K562 (cell line): ENCODE measurements at regions not wholly inside any gene's neighbourhood (a gene's known extent, or its start where the extent isn't known, plus 50 kb on each side); places are given as distances from the start of the nearest gene placed in this dataset.

Experiments
- ATAC-seq: fragments of 200-7000 bp; cut with Tn5 transposase; 3 replicates; pipeline ENCODE4 v1.9.1; 2020; ENCODE audit warnings: moderate library complexity
- BruUV-seq: library from RNA; stranded (reverse); fragments of 400-500 nt; replicated peaks from 2 replicates; lab custom pipeline; 2021; lab: Mats Ljungman, UMichigan
- CTCF ChIA-PET: fragments of 300-600 bp; formaldehyde crosslinking; extraction: SDS; loops from one replicate; lab custom pipeline; 2021; ENCODE audit warnings: low intra/inter-chr PET ratio; lab: Yijun Ruan, JAX
- POLR2A ChIA-PET: fragments of 300-600, 350-650 bp; sonication (Branson Sonifier 250); formaldehyde crosslinking; extraction: SDS; loops from one replicate; lab custom pipeline; 2021; ENCODE audit warnings: antibody characterized with exemption, inconsistent platforms; lab: Yijun Ruan, JAX
- DNase-seq, 4 experiments: peaks; one replicate each; pipeline versions ENCODE4 v3.0.0 to v3.0.0-alpha.2; 2011 to 2018; ENCODE audit warnings: low spot score in 3 of 4, mixed read lengths in 3 of 4; ENCODE audit errors: extremely low read depth in 1 of 4
- FAIRE-seq: peaks from 2 replicates; lab custom pipeline; 2011; peaks lifted over from hg19 to GRCh38; lab: Jason Lieb, UNC
- H2AFZ ChIP-seq: 2 replicates; pipeline ENCODE4 v1.6.0; 2011; ENCODE audit warnings: low read depth, low read length, control low read depth, inconsistent platforms
- H3K27ac ChIP-seq: fragments of 200-600 bp; 3 replicates; pipeline ENCODE4 v1.8.0; 2011; ENCODE audit warnings: low read depth, mild to moderate bottlenecking, control low read depth, inconsistent platforms, low read length, moderate library complexity, mixed read lengths; ENCODE audit errors: extremely low read depth
- H3K27me3 ChIP-seq, 2 experiments: fragments of 300-600 bp in 1 of 2; 2 replicates in 1 of 2; 3 replicates in 1 of 2; pipeline versions ENCODE4 v1.6.0 to v1.8.0; 2011; ENCODE audit warnings: inconsistent platforms in 2 of 2, low read length in 2 of 2, mild to moderate bottlenecking in 1 of 2, mixed read lengths in 1 of 2, moderate library complexity in 1 of 2; ENCODE audit not compliant: control insufficient read depth in 2 of 2, insufficient read depth in 2 of 2
- H3K36me3 ChIP-seq: fragments of 300-600 bp; 3 replicates; pipeline ENCODE4 v1.8.0; 2011; ENCODE audit warnings: mild to moderate bottlenecking, low read length, inconsistent platforms; ENCODE audit not compliant: control insufficient read depth, insufficient read depth
- H3K4me1 ChIP-seq, 2 experiments: fragments of 200-600 bp in 1 of 2; replicated peaks in 1 of 2; 2 replicates in 1 of 2; 3 replicates in 1 of 2; pipeline versions ENCODE4 v1.5.1 to v1.8.0; 2011; ENCODE audit warnings: inconsistent platforms in 2 of 2, low read length in 2 of 2, mild to moderate bottlenecking in 1 of 2, mixed read lengths in 1 of 2, moderate library complexity in 1 of 2; ENCODE audit not compliant: control insufficient read depth in 2 of 2, insufficient read depth in 2 of 2
- H3K4me2 ChIP-seq: 2 replicates; pipeline ENCODE4 v1.6.1; 2011; ENCODE audit warnings: low read length, control low read depth, inconsistent platforms, mixed read lengths; ENCODE audit not compliant: insufficient read depth
- H3K4me3 ChIP-seq: fragments of 200-600 bp; sonication (generic), shearing (Covaris generic); 2 replicates; pipeline ENCODE4 v1.5.1; 2016; ENCODE audit warnings: control low read depth, inconsistent platforms
- H3K79me2 ChIP-seq: fragments of 200-600 bp; 3 replicates; pipeline ENCODE4 v1.8.0; 2011; ENCODE audit warnings: low read length, inconsistent platforms; ENCODE audit not compliant: control insufficient read depth, insufficient read depth
- H3K9ac ChIP-seq, 2 experiments: 2 replicates each; pipeline versions ENCODE4 v1.6.0 to v1.6.1; 2011; ENCODE audit warnings: low read depth in 2 of 2, low read length in 2 of 2, control low read depth in 1 of 2, inconsistent platforms in 1 of 2, mild to moderate bottlenecking in 1 of 2, mixed read lengths in 1 of 2; ENCODE audit not compliant: insufficient read depth in 1 of 2
- H3K9me1 ChIP-seq: one replicate; pipeline ENCODE4 v1.6.0; 2011; ENCODE audit warnings: inconsistent platforms, mild to moderate bottlenecking, low read length, moderate library complexity; ENCODE audit not compliant: control insufficient read depth, insufficient read depth
- H3K9me3 ChIP-seq: replicated peaks from 2 replicates; pipeline ENCODE4 v1.5.1; 2011; ENCODE audit warnings: low read depth, low read length, inconsistent platforms; ENCODE audit not compliant: control insufficient read depth, insufficient read depth
- H4K20me1 ChIP-seq: replicated peaks from 2 replicates; pipeline ENCODE4 v1.6.1; 2011; ENCODE audit warnings: low read length, inconsistent platforms, mixed read lengths; ENCODE audit not compliant: control insufficient read depth, insufficient read depth
- EP300 ChIP-seq: IDR thresholded peaks from 2 replicates; pipeline ENCODE4 v1.6.1; 2012; ENCODE audit warnings: low read length, improper control_type of control experiment
- SRF ChIP-seq, 2 experiments: fragments of 250-450, 450-650 bp in 1 of 2; sonication (Bioruptor Pico) in 1 of 2; sonication (generic) in 1 of 2; formaldehyde crosslinking; IDR thresholded peaks; 2 replicates each; pipeline versions ENCODE4 v1.5.0 to v1.5.1; 2020 to 2022; ENCODE audit warnings: mild to moderate bottlenecking in 1 of 2, missing genetic modification reagents in 1 of 2
- ZBTB11 ChIP-seq, 3 experiments: fragments of 200-800 bp in 1 of 3; fragments of 250-450 bp in 1 of 3; fragments of 450-650 bp in 1 of 3; sonication (Bioruptor Pico) in 1 of 3; sonication (Bioruptor generic) in 1 of 3; formaldehyde crosslinking in 1 of 3; IDR thresholded peaks; 2 replicates each; pipeline versions ENCODE4 v1.6.1 to v1.8.0; 2016 to 2022; ENCODE audit warnings: mild to moderate bottlenecking in 2 of 3, missing genetic modification characterization in 2 of 3, missing compliant biosample characterization in 1 of 3, moderate library complexity in 1 of 3
- ZNF445 ChIP-seq: fragments of 250-450 bp; sonication (Bioruptor Pico); IDR thresholded peaks from 2 replicates; pipeline ENCODE4 v1.4.0; 2020; ENCODE audit warnings: low read depth, mild to moderate bottlenecking, moderate library complexity
- ZNF57 ChIP-seq: fragments of 450-650 bp; formaldehyde crosslinking; IDR thresholded peaks from 2 replicates; pipeline ENCODE4 v1.4.0; 2020; ENCODE audit warnings: mild to moderate bottlenecking, moderate library complexity
- ZNF717 ChIP-seq: fragments of 250-450 bp; sonication (Bioruptor Pico); IDR thresholded peaks from 2 replicates; pipeline ENCODE4 v1.5.0; 2021
- WGBS: fragments of 100-300 bp; shearing (Covaris generic); methylation state at CpG from one replicate; pipeline ENCODE4 v1.1.6; 2016; ENCODE audit warnings: low coverage, mixed read lengths; ENCODE audit not compliant: insufficient coverage; ENCODE audit errors: missing lambda C conversion rate; 5-methylcytosine and 5-hydroxymethylcytosine counted together
- in situ Hi-C: fragments of 300-500 bp; cut with MboI; formaldehyde crosslinking; loops from 4 replicates; pipeline ENCODE4 v1.15.0; 2018; ENCODE audit warnings: inconsistent platforms, mixed read lengths
- intact Hi-C: fragments of 100-400 bp; cut with micrococcal nuclease; formaldehyde crosslinking; loops from 2 replicates; pipeline ENCODE4 v1.14.2; 2022

GRCh38 chr3:64863226-64864212 is 175.7 kb upstream of the ADAMTS9 start (continued):
- TF ChIP-seq EP300 (no peak), ZNF717 (CRISPR knock-in tag) (no peak)

DNA sequence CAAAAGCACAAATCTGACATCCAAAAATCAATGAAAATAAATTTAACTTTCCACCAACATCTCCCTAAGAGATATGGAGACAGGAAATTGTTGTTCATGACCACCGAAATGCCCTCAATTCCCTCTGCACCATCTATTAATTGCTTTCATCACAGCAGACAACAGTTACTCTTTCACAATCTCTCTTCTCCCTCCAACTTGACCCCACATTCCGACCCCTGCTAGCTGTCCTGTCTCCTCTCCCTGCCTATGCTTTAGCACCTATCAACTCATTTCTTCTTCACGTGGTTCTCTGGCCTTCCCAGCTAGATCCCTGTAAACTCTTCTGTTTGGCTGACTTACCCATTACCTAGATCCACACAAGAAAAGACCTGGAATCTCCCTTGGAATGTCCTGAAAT is 173.9 kb upstream of the ADAMTS9 start:
- Histone ChIP-seq H3K27ac (no peak overlapping the region), H3K4me1 (no peaks in the 10 kb centered on the region), H3K4me3 (no peak overlapping the region), H3K27me3 (no peaks in the 10 kb centered on the region), H3K4me2 (no peak overlapping the region), H3K36me3 (no peaks in the 10 kb centered on the region), H3K9ac (no peak overlapping the region), H3K9me3 (no peaks in the 10 kb centered on the region), H3K79me2 (no peaks in the 10 kb centered on the region), H2AFZ (no peak overlapping the region; the same call in 1 of the 2 replicates), H3K9me1 (no peaks in the 10 kb centered on the region), H4K20me1 (no peaks in the 10 kb centered on the region)
- no peak for FAIRE-seq
- ATAC-seq, result no peak
- ChIA-PET CTCF (no interaction called here), POLR2A (no interaction called here)
- BruUV-seq, result no TSS peak
- no peak for DNase-seq
- intact Hi-C loops, result no loop called here
- 14% methylated on average over 3 of the region's 3 CpGs for WGBS
- no peak for TF ChIP-seq SRF (CRISPR knock-in tag; IDR thresholded peaks at IDR 0.05)
- TF ChIP-seq ZNF57 (CRISPR knock-in tag), result no peak
- TF ChIP-seq ZNF445, result no peak
- peak in 1 of 3 experiments; percentile 31; a peak in 1 of 6 replicates for TF ChIP-seq ZBTB11 (CRISPR knock-in tag; IDR thresholded peaks at IDR 0.05)
- in situ Hi-C loops, result no loop called here
